ENCODE measurements at regions not wholly inside any gene's neighbourhood (a gene's known extent, or its start where the extent isn't known, plus 50 kb on each side); places are given as distances from the start of the nearest gene placed in this dataset.

GRCh38 chr7:124413029-124413428 is 352.6 kb downstream of the GPR37 start:
- DNase-seq, result no peak

DNA sequence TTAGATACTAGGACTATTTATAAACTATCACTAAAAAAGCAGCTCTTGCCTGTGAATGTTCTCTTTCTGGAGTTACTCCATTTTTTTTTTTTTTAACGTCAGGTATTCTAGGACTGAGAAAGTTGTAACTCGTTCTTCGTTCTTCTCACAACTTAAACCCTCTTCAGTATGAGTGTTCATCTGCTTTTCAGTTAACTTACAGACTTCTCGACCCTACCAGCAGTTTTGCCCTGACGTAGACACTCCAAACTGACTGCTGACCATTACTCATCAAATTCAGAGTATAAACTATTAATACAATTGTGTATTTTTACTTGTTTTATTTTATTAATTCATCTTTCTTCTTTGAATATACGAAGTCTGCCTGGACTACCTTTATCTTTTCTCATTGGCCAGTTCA is 353.1 kb downstream of the GPR37 start:
- no peak for DNase-seq

- no peak for DNase-seq
These were observed 353.8 kb downstream of the GPR37 start for GRCh38 chr7:124411796-124412195.

DNA sequence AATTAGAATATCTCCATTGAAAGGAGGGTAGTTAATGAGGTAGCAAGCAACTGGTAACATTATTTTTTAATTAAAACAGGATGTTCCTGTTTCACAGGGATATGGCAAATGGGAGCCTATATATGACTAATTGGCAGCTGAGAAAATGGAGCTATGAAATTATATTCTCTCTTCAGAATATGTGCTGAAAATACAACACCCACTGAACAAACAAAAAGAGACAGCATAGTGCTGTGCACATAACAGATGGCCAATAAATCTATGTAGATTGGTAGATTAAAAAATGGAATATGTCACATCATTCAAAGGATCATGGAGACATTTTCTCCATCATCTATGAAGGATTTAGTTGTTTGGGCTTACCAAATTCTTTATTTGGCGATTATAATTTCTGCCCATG is 362.0 kb downstream of the GPR37 start:
- peak; percentile 2 for DNase-seq

- DNase-seq, result no peak
These were observed 362.5 kb downstream of the GPR37 start for GRCh38 chr7:124403112-124403511.

DNA sequence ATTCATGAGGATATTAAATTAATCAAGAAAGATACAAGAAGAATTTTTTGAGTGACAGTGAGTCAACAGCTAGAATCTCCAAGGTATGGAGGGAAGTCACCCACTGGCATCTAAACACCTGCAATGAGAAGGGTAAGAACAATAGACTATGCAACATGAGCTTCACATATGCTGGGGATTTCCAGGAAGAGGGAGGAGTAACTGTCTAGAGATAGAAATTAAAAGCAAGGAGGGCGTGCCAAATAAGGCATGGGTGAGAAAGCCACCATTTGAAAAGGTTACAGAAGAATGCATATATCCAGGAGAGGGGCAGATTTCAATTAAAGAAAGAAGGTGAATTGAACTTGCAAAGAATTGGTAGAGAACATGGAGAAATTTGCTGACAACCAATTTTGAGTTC is 365.7 kb downstream of the GPR37 start:
- DNase-seq, result no peak

DNA sequence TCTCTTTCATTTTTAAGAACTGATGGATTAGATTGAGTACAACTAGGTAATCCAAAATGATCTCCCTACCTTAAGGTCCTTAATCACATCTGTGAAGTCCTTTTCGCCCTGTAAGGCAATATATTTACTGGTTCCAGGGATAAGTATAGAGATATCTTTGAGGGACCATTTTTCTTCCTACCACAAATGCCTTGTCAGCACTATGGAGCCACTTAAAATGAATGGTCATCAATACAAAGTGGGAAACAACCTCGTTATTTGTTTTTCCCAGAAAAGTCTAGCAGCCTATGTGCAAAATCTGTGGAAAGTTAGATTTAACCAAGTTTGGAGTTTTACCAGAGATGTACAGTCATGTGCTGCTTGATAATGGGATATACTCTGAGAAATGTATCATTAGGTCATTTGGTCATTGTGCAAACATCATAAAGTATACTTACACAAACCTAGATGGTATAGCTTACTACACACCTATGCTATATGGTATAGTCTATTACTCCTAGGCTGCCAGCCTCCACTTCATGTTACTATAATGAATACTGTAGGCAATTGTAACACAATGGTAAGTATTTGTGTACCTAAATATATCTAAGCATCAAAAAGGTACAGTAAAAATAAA is 366.2 kb upstream of the TMEM229A start:
- DNase-seq, result no peak

GRCh38 chr7:124397134-124397533 is 364.3 kb upstream of the TMEM229A start:
- no peak for DNase-seq

DNA sequence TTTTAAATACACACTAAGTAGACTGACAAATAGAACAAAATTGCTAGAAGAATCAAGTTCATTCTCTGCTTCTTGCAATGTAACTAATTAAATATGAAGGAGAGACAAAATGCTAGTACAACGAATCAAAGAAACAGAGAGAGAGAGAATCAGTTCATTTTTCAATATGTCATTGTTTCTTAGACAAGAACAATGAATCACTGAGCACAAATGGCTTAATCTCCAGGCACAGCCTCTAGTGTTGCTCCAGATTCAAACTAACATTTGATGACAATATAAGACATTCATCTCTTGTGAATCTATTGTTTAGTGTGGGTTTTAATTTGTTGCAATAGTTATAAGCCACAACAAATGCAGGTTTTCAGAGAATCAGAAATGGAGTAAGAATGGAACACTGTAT is 357.4 kb upstream of the TMEM229A start:
- no peak for DNase-seq

DNA sequence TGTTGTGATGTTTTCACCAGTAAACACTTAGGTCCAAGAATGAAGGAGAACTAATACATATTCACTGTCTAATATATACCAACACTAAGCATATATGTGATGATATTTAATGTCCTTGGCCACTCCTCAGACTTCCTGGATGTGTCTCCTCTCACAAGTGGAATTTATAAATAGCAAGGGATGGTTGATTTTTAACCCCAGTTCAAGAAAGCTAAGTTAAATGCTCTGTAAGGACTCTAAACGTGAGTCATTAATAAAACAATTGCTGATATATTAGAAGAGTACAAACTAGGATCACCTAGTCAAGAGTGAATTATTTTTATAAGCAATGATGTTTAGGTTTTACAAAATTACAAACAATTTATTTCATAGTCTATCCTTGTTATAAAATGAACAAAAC is 355.9 kb upstream of the TMEM229A start:
- no peak for DNase-seq

GRCh38 chr7:124387056-124387455 is 354.2 kb upstream of the TMEM229A start:
- no peak for DNase-seq

GRCh38 chr7:124379296-124379695 is 346.4 kb upstream of the TMEM229A start:
- no peak for DNase-seq

- no peak for DNase-seq
These were observed 343.2 kb upstream of the TMEM229A start for GRCh38 chr7:124376111-124376510.

- DNase-seq, result no peak
These were observed 342.5 kb upstream of the TMEM229A start for GRCh38 chr7:124375391-124375790.

DNA sequence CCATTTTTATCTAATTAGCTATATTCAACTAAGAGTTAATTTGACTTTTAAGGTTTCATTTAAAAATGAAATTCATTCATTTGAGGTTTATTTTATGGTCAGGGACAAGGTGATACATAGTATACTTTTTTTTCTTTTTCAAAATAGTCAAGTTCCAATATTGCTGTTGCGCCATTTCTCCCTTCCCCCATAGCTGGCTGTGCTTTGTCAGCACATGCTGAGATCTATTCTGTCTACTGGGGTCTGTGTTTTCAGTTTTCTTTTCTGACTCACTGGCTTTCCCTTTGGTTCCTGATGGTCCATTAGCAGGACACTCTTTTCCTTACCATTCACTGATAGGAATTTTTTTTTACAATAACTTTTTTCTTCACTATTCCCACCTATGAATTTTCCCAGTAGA is 336.4 kb upstream of the TMEM229A start:
- no peak for DNase-seq

- no peak for DNase-seq
These were observed 333.3 kb upstream of the TMEM229A start for GRCh38 chr7:124366118-124366517.

GRCh38 chr7:124364283-124364682 is 331.4 kb upstream of the TMEM229A start:
- DNase-seq, result no peak

- no peak for DNase-seq
These were observed 321.3 kb upstream of the TMEM229A start for GRCh38 chr7:124354201-124354600.

- no peak for DNase-seq
These were observed 319.1 kb upstream of the TMEM229A start for GRCh38 chr7:124351950-124352349.

GRCh38 chr7:124349443-124349842 is 316.6 kb upstream of the TMEM229A start:
- no peak for DNase-seq

- DNase-seq, result no peak
These were observed 306.0 kb upstream of the TMEM229A start for GRCh38 chr7:124338861-124339260.

GRCh38 chr7:124330731-124331407 is 298.0 kb upstream of the TMEM229A start:
- DNase-seq, result no peak

DNA sequence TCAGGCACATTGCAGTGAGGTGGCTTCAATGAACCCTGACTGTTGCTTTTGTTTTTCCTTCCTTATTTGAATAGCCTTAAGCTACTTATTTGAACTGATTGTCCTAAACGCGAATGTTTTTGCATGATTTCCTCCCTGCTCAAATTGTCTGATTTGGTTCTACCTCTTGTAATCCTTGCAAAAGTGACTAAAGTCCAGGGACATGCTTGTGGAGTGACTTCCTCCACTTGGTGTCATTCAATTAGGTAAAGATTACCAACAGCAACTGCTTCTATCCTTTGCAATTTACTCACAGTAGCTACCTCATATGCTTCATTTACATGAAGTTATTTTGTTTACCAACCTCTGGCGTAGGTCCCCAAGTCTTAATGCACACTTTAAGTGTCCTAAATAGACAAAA is 295.9 kb upstream of the TMEM229A start:
- no peak for DNase-seq

DNA sequence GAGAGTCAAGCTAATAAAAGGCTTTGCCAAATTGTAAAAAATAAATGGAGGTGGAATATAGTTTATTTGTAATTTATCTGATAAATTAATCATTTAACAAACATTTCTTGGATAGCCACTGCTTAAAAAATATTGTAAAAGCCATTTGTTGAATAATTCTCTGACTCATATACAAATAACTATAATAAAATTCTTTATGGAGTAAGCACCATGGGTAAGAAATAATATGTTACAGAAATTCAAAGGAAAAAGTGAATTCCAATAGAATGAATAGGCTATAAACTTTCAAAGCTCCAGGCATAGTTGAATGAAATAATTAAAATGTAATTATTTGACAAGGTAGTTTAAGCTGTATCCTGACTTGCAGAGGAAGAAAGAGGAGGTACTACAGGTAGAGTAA is 291.4 kb upstream of the TMEM229A start:
- no peak for DNase-seq

DNA sequence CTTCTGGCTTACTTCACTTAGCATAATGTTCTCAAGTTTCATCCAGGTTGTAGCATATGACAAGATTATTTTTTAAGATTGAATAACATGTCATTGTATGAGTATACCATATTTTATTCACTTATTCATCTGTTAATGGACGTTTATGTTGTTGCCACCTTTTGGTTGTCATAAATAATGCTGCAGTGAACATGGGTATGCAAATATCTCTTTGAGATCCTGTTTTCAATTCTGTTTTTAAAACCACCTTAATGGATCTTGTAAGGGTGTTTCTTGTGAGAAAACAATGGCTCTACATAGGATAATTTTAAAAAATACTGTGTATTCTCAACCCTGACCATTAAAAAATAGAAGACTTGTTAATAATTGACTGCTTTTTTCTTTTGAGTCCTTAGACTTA is 290.7 kb upstream of the TMEM229A start:
- DNase-seq, result no peak

Measured in NCI-H446 treated with DMSO at 0.1 percent for 48 hours (cell line).